ENCODE measurements at regions not wholly inside any gene's neighbourhood (a gene's known extent, or its start where the extent isn't known, plus 50 kb on each side); places are given as distances from the start of the nearest gene placed in this dataset.

- ATAC-seq (no peak), DNase-seq (no peak)
- no peak for TF ChIP-seq CTCF (IDR thresholded peaks at IDR 0.05)
- Histone ChIP-seq H3K27ac (ENCODE audit: low read length) (no peak overlapping the region), H3K36me3 (ENCODE audit: control insufficient read depth, insufficient read depth, low read length) (no peaks in the 10 kb centered on the region), H3K27me3 (ENCODE audit: control insufficient read depth, insufficient read depth, low read length) (no peaks in the 10 kb centered on the region), H3K9me3 (ENCODE audit: control insufficient read depth, insufficient read depth, low read length) (no peaks in the 10 kb centered on the region), H3K4me3 (ENCODE audit: low read length) (no peak overlapping the region), H3K4me1 (ENCODE audit: control insufficient read depth, insufficient read depth, low read length) (no peaks in the 10 kb centered on the region)
- Mint-ChIP-seq H3K36me3 (no peaks in the 10 kb centered on the region), H3K27ac (no peak overlapping the region), H3K27me3 (ENCODE audit: low read depth in 2 of 2) (no peaks in the 10 kb centered on the region), H3K4me3 (no peak overlapping the region), H3K9me3 (peaks cover 13 to 17% of the 10 kb centered on the region in 2 donors), H3K4me1 (no peaks in the 10 kb centered on the region)
- intact Hi-C loops (cut with micrococcal nuclease): no loop called here
- WGBS (ENCODE audit: insufficient coverage): 84% methylated on average over 3 of the region's 3 CpGs
These were observed 312.0 kb upstream of the RGMB start for GRCh38 chr5:98461485-98461884.

- Mint-ChIP-seq H3K4me1 (no peaks in the 10 kb centered on the region), H3K9me3 (peaks cover 18% of the 10 kb centered on the region in 2 donors), H3K36me3 (no peaks in the 10 kb centered on the region), H3K27ac (no peak overlapping the region), H3K27me3 (ENCODE audit: low read depth in 2 of 2) (no peaks in the 10 kb centered on the region), H3K4me3 (no peak overlapping the region)
- no peaks in the 10 kb centered on the region for H3K27me3 ChIP-seq (ENCODE audit: control insufficient read depth, insufficient read depth, low read length)
- no peaks in the 10 kb centered on the region for H3K9me3 ChIP-seq (ENCODE audit: control insufficient read depth, insufficient read depth, low read length)
- DNase-seq (no peak), ATAC-seq (no peak)
- 92% methylated on average over 3 of the region's 4 CpGs for WGBS (ENCODE audit: insufficient coverage)
- H3K4me3 ChIP-seq (ENCODE audit: low read length): no peak overlapping the region
- no peak for TF ChIP-seq CTCF (IDR thresholded peaks at IDR 0.05)
- H3K36me3 ChIP-seq (ENCODE audit: control insufficient read depth, insufficient read depth, low read length): no peaks in the 10 kb centered on the region
- H3K27ac ChIP-seq (ENCODE audit: low read length): no peak overlapping the region
- H3K4me1 ChIP-seq (ENCODE audit: control insufficient read depth, insufficient read depth, low read length): no peaks in the 10 kb centered on the region
- intact Hi-C loops (cut with micrococcal nuclease): no loop called here
These were observed 310.2 kb upstream of the RGMB start for GRCh38 chr5:98463222-98463621.

GRCh38 chr5:98463676-98464075 lies 309.8 kb upstream of the RGMB start:
- no peak for DNase-seq
- H3K36me3 Mint-ChIP-seq: no peaks in the 10 kb centered on the region
- peaks cover 18% of the 10 kb centered on the region in 2 donors for H3K9me3 Mint-ChIP-seq
- no peaks in the 10 kb centered on the region for H3K27me3 ChIP-seq (ENCODE audit: control insufficient read depth, insufficient read depth, low read length)
- no peaks in the 10 kb centered on the region for H3K4me1 ChIP-seq (ENCODE audit: control insufficient read depth, insufficient read depth, low read length)
- no peaks in the 10 kb centered on the region for H3K4me1 Mint-ChIP-seq
- no peak for ATAC-seq
- no peak overlapping the region for H3K27ac ChIP-seq (ENCODE audit: low read length)
- no peaks in the 10 kb centered on the region for H3K9me3 ChIP-seq (ENCODE audit: control insufficient read depth, insufficient read depth, low read length)
- no peaks in the 10 kb centered on the region for H3K36me3 ChIP-seq (ENCODE audit: control insufficient read depth, insufficient read depth, low read length)
- H3K4me3 ChIP-seq (ENCODE audit: low read length): no peak overlapping the region
- TF ChIP-seq CTCF (IDR thresholded peaks at IDR 0.05): no peak
- H3K4me3 Mint-ChIP-seq: no peak overlapping the region
- H3K27me3 Mint-ChIP-seq (ENCODE audit: low read depth in 2 of 2): no peaks in the 10 kb centered on the region
- no peak overlapping the region for H3K27ac Mint-ChIP-seq
- intact Hi-C loops (cut with micrococcal nuclease): no loop called here
- 61% methylated on average over 5 of the region's 5 CpGs for WGBS (ENCODE audit: insufficient coverage)

- Histone ChIP-seq H3K36me3 (ENCODE audit: control insufficient read depth, insufficient read depth, low read length) (no peaks in the 10 kb centered on the region), H3K9me3 (ENCODE audit: control insufficient read depth, insufficient read depth, low read length) (no peaks in the 10 kb centered on the region), H3K4me1 (ENCODE audit: control insufficient read depth, insufficient read depth, low read length) (no peaks in the 10 kb centered on the region), H3K4me3 (ENCODE audit: low read length) (no peak overlapping the region), H3K27me3 (ENCODE audit: control insufficient read depth, insufficient read depth, low read length) (no peaks in the 10 kb centered on the region), H3K27ac (ENCODE audit: low read length) (no peak overlapping the region)
- Mint-ChIP-seq H3K4me3 (no peak overlapping the region), H3K27ac (no peak overlapping the region), H3K9me3 (peaks cover 16 to 18% of the 10 kb centered on the region in 2 donors), H3K36me3 (no peaks in the 10 kb centered on the region), H3K4me1 (no peaks in the 10 kb centered on the region), H3K27me3 (ENCODE audit: low read depth in 2 of 2) (no peaks in the 10 kb centered on the region)
- ATAC-seq: no peak
- TF ChIP-seq CTCF (IDR thresholded peaks at IDR 0.05): no peak
- WGBS (ENCODE audit: insufficient coverage): 80% methylated on average over 3 of the region's 3 CpGs
- DNase-seq: no peak
- intact Hi-C loops (cut with micrococcal nuclease): no loop called here
These were observed 308.6 kb upstream of the RGMB start for GRCh38 chr5:98464737-98465330.
